Psoas muscle (tissue), 7 donors: ENCODE measurements at regions not wholly inside any gene's neighbourhood (a gene's known extent, or its start where the extent isn't known, plus 50 kb on each side); places are given as distances from the start of the nearest gene placed in this dataset.

Source experiments
- ATAC-seq, 4 donors: fragments of 200-7000 bp; cut with Tn5 transposase; one replicate each; pipeline ENCODE4 v1.9.1; 2020; ENCODE audit warnings: moderate library complexity in 3 of 4, mild to moderate bottlenecking in 2 of 4
- DNase-seq, 2 donors: peaks; one replicate each; pipeline ENCODE4 v3.0.0-alpha.2; 2020
- H3K27ac ChIP-seq: fragments of 200-600 bp; one replicate; pipeline ENCODE4 v1.8.0; 2022
- H3K27me3 ChIP-seq, 3 donors: fragments of 200-600 bp in 1 of 3; one replicate each; pipeline versions ENCODE4 v1.6.1 to v1.8.0; 2013 to 2022; ENCODE audit warnings: low read length in 2 of 3, mild to moderate bottlenecking in 2 of 3, moderate library complexity in 1 of 3; ENCODE audit not compliant: insufficient read depth in 3 of 3
- H3K36me3 ChIP-seq, 2 donors: fragments of 200-600 bp in 1 of 2; one replicate each; pipeline versions ENCODE4 v1.6.1 to v1.8.0; 2013 to 2022; ENCODE audit warnings: low read depth in 1 of 2, mild to moderate bottlenecking in 1 of 2, moderate library complexity in 1 of 2; ENCODE audit not compliant: insufficient read depth in 1 of 2
- H3K4me1 ChIP-seq: fragments of 200-600 bp; one replicate; pipeline ENCODE4 v1.8.0; 2022
- H3K4me3 ChIP-seq: fragments of 200-600 bp; one replicate; pipeline ENCODE4 v1.8.0; 2022; ENCODE audit warnings: mild to moderate bottlenecking
- H3K9me3 ChIP-seq: fragments of 200-600 bp; one replicate; pipeline ENCODE4 v1.8.0; 2022
- WGBS, 3 donors: extraction: QIAGEN DNeasy Blood & Tissue Kit; methylation state at CpG; one replicate each; pipeline versions ENCODE4 v1.1.6 to v1.1.7; 2013; 5-methylcytosine and 5-hydroxymethylcytosine counted together
- intact Hi-C, 2 donors: fragments of 100-400 bp; cut with DNase I; formaldehyde crosslinking; loops; one replicate each; pipeline versions ENCODE4 v1.11.0 to v1.14.2; 2022
- TF ChIP-seq, protein P1 (sequence below): fragments of 200-600 bp; IDR thresholded peaks from one replicate; pipeline ENCODE4 v1.8.0; 2022; ENCODE audit warnings: antibody characterized with exemption
- donor health status: healthy with polysubstance abuse.
- donor health status: DM: no; HTN: no; CAD: no; lungs with moderate emphysema.
- donor health status: Bipolar disorder and iron deficiency.
- donor health status: healthy.
- donor health status: DM: yes; HTN: yes; CAD: no.
- donor health status: DM: no; HTN: no; CAD: no.
- donor health status: DM: yes; HTN: yes; CAD: no.

GRCh38 chr3:110758208-110758607, 313.4 kb upstream of the NECTIN3 start:
- DNase-seq (no peak), ATAC-seq (no peak)
- H3K4me1 ChIP-seq: no peaks in the 10 kb centered on the region
- H3K27me3 ChIP-seq: no peaks in the 10 kb centered on the region
- no peaks in the 10 kb centered on the region for H3K36me3 ChIP-seq
- WGBS, 3 donors: 50 to 73% (median 53%) methylated on average over 2 of the region's 2 CpGs
- intact Hi-C loops: no loop called here
- TF ChIP-seq, protein P1, sequence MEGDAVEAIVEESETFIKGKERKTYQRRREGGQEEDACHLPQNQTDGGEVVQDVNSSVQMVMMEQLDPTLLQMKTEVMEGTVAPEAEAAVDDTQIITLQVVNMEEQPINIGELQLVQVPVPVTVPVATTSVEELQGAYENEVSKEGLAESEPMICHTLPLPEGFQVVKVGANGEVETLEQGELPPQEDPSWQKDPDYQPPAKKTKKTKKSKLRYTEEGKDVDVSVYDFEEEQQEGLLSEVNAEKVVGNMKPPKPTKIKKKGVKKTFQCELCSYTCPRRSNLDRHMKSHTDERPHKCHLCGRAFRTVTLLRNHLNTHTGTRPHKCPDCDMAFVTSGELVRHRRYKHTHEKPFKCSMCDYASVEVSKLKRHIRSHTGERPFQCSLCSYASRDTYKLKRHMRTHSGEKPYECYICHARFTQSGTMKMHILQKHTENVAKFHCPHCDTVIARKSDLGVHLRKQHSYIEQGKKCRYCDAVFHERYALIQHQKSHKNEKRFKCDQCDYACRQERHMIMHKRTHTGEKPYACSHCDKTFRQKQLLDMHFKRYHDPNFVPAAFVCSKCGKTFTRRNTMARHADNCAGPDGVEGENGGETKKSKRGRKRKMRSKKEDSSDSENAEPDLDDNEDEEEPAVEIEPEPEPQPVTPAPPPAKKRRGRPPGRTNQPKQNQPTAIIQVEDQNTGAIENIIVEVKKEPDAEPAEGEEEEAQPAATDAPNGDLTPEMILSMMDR: no peak
- no peaks in the 10 kb centered on the region for H3K9me3 ChIP-seq
- no peak overlapping the region for H3K4me3 ChIP-seq
- H3K27ac ChIP-seq: no peak overlapping the region

DNA sequence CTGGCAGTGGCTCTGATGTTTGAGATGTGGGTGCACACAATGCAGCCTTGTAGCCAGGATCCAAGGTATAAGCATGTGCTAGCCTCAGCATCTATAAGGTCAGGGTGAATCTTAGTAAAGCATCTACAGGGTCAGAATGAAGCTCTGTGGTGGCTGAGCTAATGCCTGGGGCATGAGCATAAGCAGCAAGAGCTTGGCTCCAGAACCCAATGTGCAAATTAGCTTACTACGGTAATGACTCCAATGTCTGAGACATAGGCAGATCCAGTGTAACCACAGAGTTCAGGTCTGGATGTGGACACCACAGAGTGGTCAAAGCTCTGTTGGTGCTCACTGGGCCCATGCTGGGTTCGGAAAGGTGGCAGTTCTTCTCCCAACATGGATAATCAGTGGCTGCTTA, 304.5 kb upstream of the NECTIN3 start:
- TF ChIP-seq, protein P1: no peak
- no peak overlapping the region for H3K27ac ChIP-seq
- intact Hi-C loops: no loop called here

DNA sequence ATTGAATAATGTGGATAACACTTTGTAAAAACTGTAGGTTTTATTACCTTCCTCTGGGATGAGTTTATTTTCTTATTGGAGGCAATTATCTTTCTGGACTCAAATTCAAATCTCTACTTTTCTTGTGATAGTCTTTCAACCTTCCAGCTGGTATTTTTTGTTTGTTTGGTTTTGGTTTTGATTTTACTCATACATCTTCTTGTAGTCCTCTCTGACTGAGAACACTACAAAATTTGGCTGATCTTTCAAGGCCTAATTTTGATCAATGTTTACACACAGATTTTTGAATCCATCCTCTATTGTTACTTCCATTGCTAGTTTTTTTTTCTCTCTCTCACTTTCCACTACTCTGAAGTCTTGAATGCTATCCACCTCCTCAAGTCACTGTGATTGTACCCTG, 303.8 kb upstream of the NECTIN3 start:
- no peaks in the 10 kb centered on the region for H3K4me1 ChIP-seq
- no peaks in the 10 kb centered on the region for H3K9me3 ChIP-seq
- H3K27ac ChIP-seq: no peak overlapping the region
- H3K4me3 ChIP-seq: no peak overlapping the region
- DNase-seq (no peak), ATAC-seq (no peak)
- TF ChIP-seq, protein P1: no peak
- intact Hi-C loops: no loop called here
- no peaks in the 10 kb centered on the region for H3K36me3 ChIP-seq
- no peaks in the 10 kb centered on the region for H3K27me3 ChIP-seq

More for the DNA sequence above, 304.5 kb upstream of the NECTIN3 start:
- no peak overlapping the region for H3K4me3 ChIP-seq
- H3K9me3 ChIP-seq: no peaks in the 10 kb centered on the region
- DNase-seq: no peak
- H3K4me1 ChIP-seq: no peaks in the 10 kb centered on the region
- H3K27me3 ChIP-seq: no peaks in the 10 kb centered on the region
- no peak for ATAC-seq
- whole genome bisulfite sequencing, 3 donors: 87 to 92% (median 91%) methylated on average over 2 of the region's 2 CpGs
- no peaks in the 10 kb centered on the region for H3K36me3 ChIP-seq

DNA sequence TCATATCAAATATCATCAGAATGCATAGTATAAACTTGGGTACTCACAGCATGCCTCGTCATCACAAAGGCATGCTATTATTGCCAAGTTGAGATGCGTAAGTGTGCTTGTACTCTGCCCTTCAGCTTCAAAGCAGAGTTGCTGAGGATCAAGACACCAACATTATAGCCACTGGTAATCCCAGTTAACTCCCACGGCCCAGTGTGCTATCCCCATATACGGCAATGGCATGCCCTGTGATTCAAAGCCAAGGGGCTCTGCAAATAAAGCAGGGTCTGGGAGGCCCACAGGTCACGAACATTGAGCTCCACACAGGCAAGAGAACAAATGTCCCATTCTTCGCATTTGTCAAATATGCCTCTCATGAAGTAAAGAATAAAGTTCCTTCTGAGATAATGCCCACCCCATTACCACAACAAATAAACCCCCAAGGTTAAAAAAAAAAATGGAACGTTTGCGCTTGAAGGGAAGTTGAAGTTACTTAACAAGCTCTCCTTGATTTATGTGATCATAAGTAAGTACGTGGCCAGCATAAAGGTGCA, 298.1 kb upstream of the NECTIN3 start:
- no peak for ATAC-seq
- WGBS, 3 donors: 62 to 69% (median 64%) methylated on average over 9 of the region's 9 CpGs
- Histone ChIP-seq H3K4me3 (no peak overlapping the region), H3K27me3 (no peaks in the 10 kb centered on the region), H3K9me3 (no peaks in the 10 kb centered on the region), H3K36me3 (no peaks in the 10 kb centered on the region), H3K27ac (no peak overlapping the region), H3K4me1 (no peaks in the 10 kb centered on the region)
- intact Hi-C loops: no loop called here
- no peak for DNase-seq
- TF ChIP-seq, protein P1: no peak
